Ovary (tissue), 7 donors: ENCODE measurements at regions not wholly inside any gene's neighbourhood (a gene's known extent, or its start where the extent isn't known, plus 50 kb on each side); places are given as distances from the start of the nearest gene placed in this dataset.

Source experiments
- DNase-seq, 5 donors: peaks; one replicate each; pipeline ENCODE4 v3.0.0-alpha.2; 2019 to 2020
- H3K27ac ChIP-seq, 2 donors: fragments of 200-600 bp; one replicate each; pipeline versions ENCODE4 v1.5.1 to v1.8.0; 2019 to 2022
- H3K27me3 ChIP-seq: fragments of 200-600 bp; one replicate; pipeline ENCODE4 v1.8.0; 2022
- H3K36me3 ChIP-seq: fragments of 200-600 bp; sonication (generic); one replicate; pipeline ENCODE4 v1.5.1; 2019
- H3K4me1 ChIP-seq: one replicate; pipeline ENCODE4 v1.8.1; 2013; ENCODE audit warnings: mild to moderate bottlenecking, moderate library complexity; ENCODE audit not compliant: insufficient read depth
- H3K4me3 ChIP-seq: fragments of 200-600 bp; sonication (generic); one replicate; pipeline ENCODE4 v1.5.1; 2017
- H3K9me3 ChIP-seq, 2 donors: fragments of 200-600 bp in 1 of 2; sonication (generic) in 1 of 2; one replicate each; pipeline versions ENCODE4 v1.5.1 to v1.8.1; 2013 to 2019; ENCODE audit warnings: mild to moderate bottlenecking in 1 of 2, moderate library complexity in 1 of 2
- EP300 ChIP-seq: sonication (generic); formaldehyde crosslinking; IDR thresholded peaks from one replicate; pipeline ENCODE4 v1.6.1; 2017; ENCODE audit warnings: antibody characterized with exemption
- POLR2A ChIP-seq: fragments of 450-650 bp; IDR thresholded peaks from one replicate; pipeline ENCODE4 v1.6.1; 2017; ENCODE audit warnings: antibody characterized with exemption, mild to moderate bottlenecking, moderate library complexity
- WGBS, 3 donors: extraction: QIAGEN DNeasy Blood & Tissue Kit in 1 of 3; methylation state at CpG; one replicate each; pipeline versions ENCODE4 v1.1.5 to v1.1.7; 2013 to 2017; 5-methylcytosine and 5-hydroxymethylcytosine counted together
- intact Hi-C, 4 donors: fragments of 100-400 bp; cut with DNase I; formaldehyde crosslinking; loops; one replicate each; pipeline versions ENCODE4 v1.11.0 to v1.15.1; 2022 to 2023
- TF ChIP-seq, protein P1 (sequence below), 3 donors: fragments of 450-650 bp in 2 of 3; fragments of 200-600 bp in 1 of 3; IDR thresholded peaks; one replicate each; pipeline versions ENCODE4 v1.5.1 to v1.8.0; 2016 to 2022; ENCODE audit warnings: antibody characterized with exemption in 3 of 3, mild to moderate bottlenecking in 1 of 3
- donor health status: DM: no; HTN: no; CAD: no; lungs with moderate emphysema.
- donor health status: DM: no; HTN: no; CAD: no.
- donor health status: Bipolar disorder and iron deficiency.
- donor health status: DM: no; HTN: no; CAD: no.
- donor health status: DM: yes; HTN: yes; CAD: no.

DNA sequence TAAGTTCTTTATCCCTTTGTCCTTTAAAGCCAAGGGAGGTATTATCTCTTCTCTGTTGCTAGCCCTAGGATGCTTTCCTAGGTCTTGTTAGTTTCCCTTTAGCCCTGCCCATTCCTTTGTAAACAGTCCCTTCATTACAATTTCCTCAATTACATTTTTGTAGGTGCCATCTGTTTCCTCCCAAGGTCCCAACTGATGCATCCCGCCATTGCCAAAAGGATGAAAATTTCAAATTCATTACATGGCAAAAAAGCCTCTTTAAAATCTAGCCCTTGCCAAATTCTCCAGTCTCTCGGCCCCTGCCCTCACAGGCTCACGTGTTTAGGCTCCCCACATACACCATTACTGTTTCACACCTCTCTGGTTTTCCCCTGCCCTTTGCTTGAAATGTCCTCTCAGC is 151.9 kb upstream of the C1orf87 start:
- no peak for DNase-seq
- H3K36me3 ChIP-seq: no peaks in the 10 kb centered on the region
- WGBS, 3 donors: 74 to 80% (median 75%) methylated on average over 3 of the region's 3 CpGs
- H3K9me3 ChIP-seq: no peaks in the 10 kb centered on the region
- no peaks in the 10 kb centered on the region for H3K4me1 ChIP-seq
- intact Hi-C loops: no loop called here
- TF ChIP-seq EP300 (no peak), POLR2A (no peak)
- TF ChIP-seq, protein P1, sequence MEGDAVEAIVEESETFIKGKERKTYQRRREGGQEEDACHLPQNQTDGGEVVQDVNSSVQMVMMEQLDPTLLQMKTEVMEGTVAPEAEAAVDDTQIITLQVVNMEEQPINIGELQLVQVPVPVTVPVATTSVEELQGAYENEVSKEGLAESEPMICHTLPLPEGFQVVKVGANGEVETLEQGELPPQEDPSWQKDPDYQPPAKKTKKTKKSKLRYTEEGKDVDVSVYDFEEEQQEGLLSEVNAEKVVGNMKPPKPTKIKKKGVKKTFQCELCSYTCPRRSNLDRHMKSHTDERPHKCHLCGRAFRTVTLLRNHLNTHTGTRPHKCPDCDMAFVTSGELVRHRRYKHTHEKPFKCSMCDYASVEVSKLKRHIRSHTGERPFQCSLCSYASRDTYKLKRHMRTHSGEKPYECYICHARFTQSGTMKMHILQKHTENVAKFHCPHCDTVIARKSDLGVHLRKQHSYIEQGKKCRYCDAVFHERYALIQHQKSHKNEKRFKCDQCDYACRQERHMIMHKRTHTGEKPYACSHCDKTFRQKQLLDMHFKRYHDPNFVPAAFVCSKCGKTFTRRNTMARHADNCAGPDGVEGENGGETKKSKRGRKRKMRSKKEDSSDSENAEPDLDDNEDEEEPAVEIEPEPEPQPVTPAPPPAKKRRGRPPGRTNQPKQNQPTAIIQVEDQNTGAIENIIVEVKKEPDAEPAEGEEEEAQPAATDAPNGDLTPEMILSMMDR (IDR thresholded peaks at IDR 0.05): no peak
- H3K4me3 ChIP-seq: no peak overlapping the region
- H3K27me3 ChIP-seq: no peaks in the 10 kb centered on the region
- no peak overlapping the region for H3K27ac ChIP-seq

DNA sequence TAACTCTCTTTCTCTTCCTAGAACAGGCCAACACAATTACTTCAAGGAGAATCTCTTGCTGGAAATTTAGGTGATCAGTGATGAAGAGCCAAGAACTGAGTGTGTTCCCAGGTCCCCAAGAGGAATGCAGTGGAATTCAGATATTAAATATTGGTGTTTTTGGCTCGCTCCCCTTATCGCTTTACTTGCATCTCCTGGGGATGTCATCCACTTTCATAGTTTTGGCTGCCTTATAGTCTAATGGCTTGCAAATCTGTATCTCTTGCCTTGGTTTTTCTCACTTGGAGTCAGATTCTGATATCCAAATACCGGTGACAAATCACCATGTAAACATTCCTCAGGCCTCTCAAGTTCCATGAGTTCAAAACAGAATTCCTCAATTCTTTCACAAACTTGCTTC is 151.0 kb upstream of the C1orf87 start:
- Histone ChIP-seq H3K27me3 (no peaks in the 10 kb centered on the region), H3K36me3 (no peaks in the 10 kb centered on the region), H3K4me1 (no peaks in the 10 kb centered on the region), H3K9me3 (no peaks in the 10 kb centered on the region), H3K4me3 (no peak overlapping the region), H3K27ac (no peak overlapping the region)
- DNase-seq: no peak
- intact Hi-C loops: no loop called here
- TF ChIP-seq POLR2A: no peak
- 84 to 88% (median 85%) methylated on average over 3 of the region's 3 CpGs for WGBS, 3 donors

GRCh38 chr1:60223158-60223557 is 149.6 kb upstream of the C1orf87 start:
- no peaks in the 10 kb centered on the region for H3K36me3 ChIP-seq
- intact Hi-C loops: no loop called here
- H3K4me3 ChIP-seq: no peak overlapping the region
- no peaks in the 10 kb centered on the region for H3K4me1 ChIP-seq
- H3K9me3 ChIP-seq: no peaks in the 10 kb centered on the region
- no peak overlapping the region for H3K27ac ChIP-seq
- TF ChIP-seq EP300: no peak
- TF ChIP-seq POLR2A: no peak
- TF ChIP-seq, protein P1 (IDR thresholded peaks at IDR 0.05): no peak
- no peaks in the 10 kb centered on the region for H3K27me3 ChIP-seq
- WGBS, 3 donors: 11 to 18% (median 13%) methylated on average over 5 of the region's 5 CpGs
- no peak for DNase-seq

- no peaks in the 10 kb centered on the region for H3K36me3 ChIP-seq
- WGBS, 3 donors: 64 to 65% (median 64%) methylated on average over 11 of the region's 11 CpGs
- no peak overlapping the region for H3K4me3 ChIP-seq
- no peaks in the 10 kb centered on the region for H3K27me3 ChIP-seq
- intact Hi-C loops: no loop called here
- no peaks in the 10 kb centered on the region for H3K9me3 ChIP-seq
- TF ChIP-seq EP300: no peak
- no peak for TF ChIP-seq POLR2A
- TF ChIP-seq, protein P1 (IDR thresholded peaks at IDR 0.05): no peak
- H3K4me1 ChIP-seq: no peaks in the 10 kb centered on the region
- no peak for DNase-seq
- H3K27ac ChIP-seq: no peak overlapping the region
Observed at GRCh38 chr1:60222360-60223115, 149.0 kb upstream of the C1orf87 start.

GRCh38 chr1:60213253-60213652 is 139.7 kb upstream of the C1orf87 start:
- 71 to 81% (median 75%) methylated on average over 5 of the region's 5 CpGs for WGBS, 3 donors
- TF ChIP-seq, protein P1 (IDR thresholded peaks at IDR 0.05): no peak
- TF ChIP-seq POLR2A: no peak
- TF ChIP-seq EP300: no peak

More at GRCh38 chr1:60213253-60213652, 139.7 kb upstream of the C1orf87 start:
- Histone ChIP-seq H3K36me3 (no peaks in the 10 kb centered on the region), H3K4me1 (no peaks in the 10 kb centered on the region), H3K9me3 (no peaks in the 10 kb centered on the region), H3K27ac (no peak overlapping the region), H3K4me3 (no peak overlapping the region), H3K27me3 (no peaks in the 10 kb centered on the region)
- intact Hi-C loops: no loop called here
- DNase-seq: no peak
